ENCODE measurements at regions not wholly inside any gene's neighbourhood (a gene's known extent, or its start where the extent isn't known, plus 50 kb on each side); places are given as distances from the start of the nearest gene placed in this dataset.

- H3K9me3 Mint-ChIP-seq, result no peaks in the 10 kb centered on the region
- DNase-seq, result no peak
- no peaks in the 10 kb centered on the region for H3K4me1 Mint-ChIP-seq (ENCODE audit: low read depth)
- H3K4me3 Mint-ChIP-seq, result no peak overlapping the region
- peaks cover 16% of the 10 kb centered on the region for H3K36me3 Mint-ChIP-seq (ENCODE audit: low read depth)
- no peak for TF ChIP-seq CTCF (IDR thresholded peaks at IDR 0.05)
- H3K27me3 Mint-ChIP-seq (ENCODE audit: insufficient read depth), result no peaks in the 10 kb centered on the region
- H3K27ac Mint-ChIP-seq, result no peak overlapping the region
These were observed 126.3 kb downstream of the C11orf91 start for GRCh38 chr11:33574331-33574730.

GRCh38 chr11:33569333-33569732 lies 131.3 kb downstream of the C11orf91 start:
- Mint-ChIP-seq H3K4me3 (no peak overlapping the region), H3K9me3 (no peaks in the 10 kb centered on the region), H3K4me1 (ENCODE audit: low read depth) (no peaks in the 10 kb centered on the region), H3K27ac (no peak overlapping the region), H3K36me3 (ENCODE audit: low read depth) (peaks cover 44% of the 10 kb centered on the region), H3K27me3 (ENCODE audit: insufficient read depth) (no peaks in the 10 kb centered on the region)
- TF ChIP-seq CTCF (IDR thresholded peaks at IDR 0.05), result no peak
- DNase-seq, result no peak

- no peaks in the 10 kb centered on the region for H3K9me3 Mint-ChIP-seq
- H3K4me3 Mint-ChIP-seq, result no peak overlapping the region
- TF ChIP-seq CTCF (IDR thresholded peaks at IDR 0.05), result no peak
- DNase-seq, result no peak
- no peak overlapping the region for H3K27ac Mint-ChIP-seq
- H3K27me3 Mint-ChIP-seq (ENCODE audit: insufficient read depth), result no peaks in the 10 kb centered on the region
- no peaks in the 10 kb centered on the region; the same call in 1 of the 2 replicates for H3K4me1 Mint-ChIP-seq (ENCODE audit: low read depth)
- H3K36me3 Mint-ChIP-seq (ENCODE audit: low read depth), result peaks cover 52% of the 10 kb centered on the region
These were observed 133.6 kb downstream of the C11orf91 start for GRCh38 chr11:33567004-33567403.

- no peak for TF ChIP-seq CTCF (IDR thresholded peaks at IDR 0.05)
- no peaks in the 10 kb centered on the region for H3K9me3 Mint-ChIP-seq
- H3K36me3 Mint-ChIP-seq (ENCODE audit: low read depth), result peaks cover 55% of the 10 kb centered on the region
- no peaks in the 10 kb centered on the region; the same call in 1 of the 2 replicates for H3K4me1 Mint-ChIP-seq (ENCODE audit: low read depth)
- no peaks in the 10 kb centered on the region for H3K27me3 Mint-ChIP-seq (ENCODE audit: insufficient read depth)
- no peak overlapping the region for H3K27ac Mint-ChIP-seq
- no peak for DNase-seq
- H3K4me3 Mint-ChIP-seq, result no peak overlapping the region
These were observed 135.7 kb downstream of the C11orf91 start for GRCh38 chr11:33564856-33565453.

GRCh38 chr11:33560729-33561128 lies 139.9 kb downstream of the C11orf91 start:
- peak overlapping the region; percentile 19 for H3K27ac Mint-ChIP-seq
- H3K27me3 Mint-ChIP-seq (ENCODE audit: insufficient read depth), result no peaks in the 10 kb centered on the region
- H3K4me3 Mint-ChIP-seq, result no peak overlapping the region
- peaks cover 40% of the 10 kb centered on the region for H3K36me3 Mint-ChIP-seq (ENCODE audit: low read depth)
- H3K4me1 Mint-ChIP-seq (ENCODE audit: low read depth), result peaks cover 26% of the 10 kb centered on the region
- no peak for DNase-seq
- no peaks in the 10 kb centered on the region for H3K9me3 Mint-ChIP-seq
- no peak for TF ChIP-seq CTCF (IDR thresholded peaks at IDR 0.05)

Data from HFFc6 (cell line).